K562 (cell line): ENCODE measurements at regions not wholly inside any gene's neighbourhood (a gene's known extent, or its start where the extent isn't known, plus 50 kb on each side); places are given as distances from the start of the nearest gene placed in this dataset.

Source experiments
- ATAC-seq: fragments of 200-7000 bp; cut with Tn5 transposase; 3 replicates; pipeline ENCODE4 v1.9.1; 2020; ENCODE audit warnings: moderate library complexity
- BruUV-seq: library from RNA; stranded (reverse); fragments of 400-500 nt; replicated peaks from 2 replicates; lab custom pipeline; 2021; lab: Mats Ljungman, UMichigan
- CTCF ChIA-PET: fragments of 300-600 bp; formaldehyde crosslinking; extraction: SDS; loops from one replicate; lab custom pipeline; 2021; ENCODE audit warnings: low intra/inter-chr PET ratio; lab: Yijun Ruan, JAX
- POLR2A ChIA-PET: fragments of 300-600, 350-650 bp; sonication (Branson Sonifier 250); formaldehyde crosslinking; extraction: SDS; loops from one replicate; lab custom pipeline; 2021; ENCODE audit warnings: antibody characterized with exemption, inconsistent platforms; lab: Yijun Ruan, JAX
- DNase-seq, 4 experiments: peaks; one replicate each; pipeline versions ENCODE4 v3.0.0 to v3.0.0-alpha.2; 2011 to 2018; ENCODE audit warnings: low spot score in 3 of 4, mixed read lengths in 3 of 4; ENCODE audit errors: extremely low read depth in 1 of 4
- FAIRE-seq: peaks from 2 replicates; lab custom pipeline; 2011; peaks lifted over from hg19 to GRCh38; lab: Jason Lieb, UNC
- H2AFZ ChIP-seq: 2 replicates; pipeline ENCODE4 v1.6.0; 2011; ENCODE audit warnings: low read depth, low read length, control low read depth, inconsistent platforms
- H3K27ac ChIP-seq: fragments of 200-600 bp; 3 replicates; pipeline ENCODE4 v1.8.0; 2011; ENCODE audit warnings: low read depth, mild to moderate bottlenecking, control low read depth, inconsistent platforms, low read length, moderate library complexity, mixed read lengths; ENCODE audit errors: extremely low read depth
- H3K27me3 ChIP-seq, 2 experiments: fragments of 300-600 bp in 1 of 2; 2 replicates in 1 of 2; 3 replicates in 1 of 2; pipeline versions ENCODE4 v1.6.0 to v1.8.0; 2011; ENCODE audit warnings: inconsistent platforms in 2 of 2, low read length in 2 of 2, mild to moderate bottlenecking in 1 of 2, mixed read lengths in 1 of 2, moderate library complexity in 1 of 2; ENCODE audit not compliant: control insufficient read depth in 2 of 2, insufficient read depth in 2 of 2
- H3K36me3 ChIP-seq: fragments of 300-600 bp; 3 replicates; pipeline ENCODE4 v1.8.0; 2011; ENCODE audit warnings: mild to moderate bottlenecking, low read length, inconsistent platforms; ENCODE audit not compliant: control insufficient read depth, insufficient read depth
- H3K4me1 ChIP-seq, 2 experiments: fragments of 200-600 bp in 1 of 2; replicated peaks in 1 of 2; 2 replicates in 1 of 2; 3 replicates in 1 of 2; pipeline versions ENCODE4 v1.5.1 to v1.8.0; 2011; ENCODE audit warnings: inconsistent platforms in 2 of 2, low read length in 2 of 2, mild to moderate bottlenecking in 1 of 2, mixed read lengths in 1 of 2, moderate library complexity in 1 of 2; ENCODE audit not compliant: control insufficient read depth in 2 of 2, insufficient read depth in 2 of 2
- H3K4me2 ChIP-seq: 2 replicates; pipeline ENCODE4 v1.6.1; 2011; ENCODE audit warnings: low read length, control low read depth, inconsistent platforms, mixed read lengths; ENCODE audit not compliant: insufficient read depth
- H3K4me3 ChIP-seq: fragments of 200-600 bp; sonication (generic), shearing (Covaris generic); 2 replicates; pipeline ENCODE4 v1.5.1; 2016; ENCODE audit warnings: control low read depth, inconsistent platforms
- H3K79me2 ChIP-seq: fragments of 200-600 bp; 3 replicates; pipeline ENCODE4 v1.8.0; 2011; ENCODE audit warnings: low read length, inconsistent platforms; ENCODE audit not compliant: control insufficient read depth, insufficient read depth
- H3K9ac ChIP-seq, 2 experiments: 2 replicates each; pipeline versions ENCODE4 v1.6.0 to v1.6.1; 2011; ENCODE audit warnings: low read depth in 2 of 2, low read length in 2 of 2, control low read depth in 1 of 2, inconsistent platforms in 1 of 2, mild to moderate bottlenecking in 1 of 2, mixed read lengths in 1 of 2; ENCODE audit not compliant: insufficient read depth in 1 of 2
- H3K9me1 ChIP-seq: one replicate; pipeline ENCODE4 v1.6.0; 2011; ENCODE audit warnings: inconsistent platforms, mild to moderate bottlenecking, low read length, moderate library complexity; ENCODE audit not compliant: control insufficient read depth, insufficient read depth
- H3K9me3 ChIP-seq: replicated peaks from 2 replicates; pipeline ENCODE4 v1.5.1; 2011; ENCODE audit warnings: low read depth, low read length, inconsistent platforms; ENCODE audit not compliant: control insufficient read depth, insufficient read depth
- H4K20me1 ChIP-seq: replicated peaks from 2 replicates; pipeline ENCODE4 v1.6.1; 2011; ENCODE audit warnings: low read length, inconsistent platforms, mixed read lengths; ENCODE audit not compliant: control insufficient read depth, insufficient read depth
- CTCF ChIP-seq, 3 experiments: IDR thresholded peaks in 2 of 3; conservative IDR thresholded peaks in 1 of 3; 2 replicates each; pipeline ENCODE4 v1.5.1; 2011 to 2012; ENCODE audit warnings: low read length in 3 of 3, mild to moderate bottlenecking in 3 of 3, control low read depth in 2 of 3, improper control_type of control experiment in 1 of 3, inconsistent platforms in 1 of 3, low read depth in 1 of 3, mixed read lengths in 1 of 3, moderate library complexity in 1 of 3; ENCODE audit not compliant: insufficient read depth in 2 of 3
- RAD21 ChIP-seq, 2 experiments: fragments of 250-450 bp in 1 of 2; fragments of 450-650 bp in 1 of 2; sonication (Bioruptor Pico) in 1 of 2; formaldehyde crosslinking in 1 of 2; IDR thresholded peaks in 1 of 2; conservative IDR thresholded peaks in 1 of 2; 2 replicates each; pipeline versions ENCODE4 v1.4.0 to v1.8.0; 2020 to 2022; ENCODE audit warnings: mild to moderate bottlenecking in 2 of 2, moderate library complexity in 1 of 2
- SMAD3 ChIP-seq: fragments of 450-650 bp; formaldehyde crosslinking; conservative IDR thresholded peaks from 2 replicates; pipeline ENCODE4 v1.4.0; 2020; ENCODE audit warnings: mild to moderate bottlenecking
- SMC3 ChIP-seq: conservative IDR thresholded peaks from 2 replicates; pipeline ENCODE4 v1.6.1; 2011; ENCODE audit warnings: low read depth, low read length, improper control_type of control experiment; ENCODE audit not compliant: insufficient read depth
- XRCC5 ChIP-seq: fragments of 200-400 bp; formaldehyde crosslinking; IDR thresholded peaks from 2 replicates; pipeline ENCODE4 v1.6.1; 2017; ENCODE audit warnings: low read depth, mild to moderate bottlenecking, low read length
- WGBS: fragments of 100-300 bp; shearing (Covaris generic); methylation state at CpG from one replicate; pipeline ENCODE4 v1.1.6; 2016; ENCODE audit warnings: low coverage, mixed read lengths; ENCODE audit not compliant: insufficient coverage; ENCODE audit errors: missing lambda C conversion rate; 5-methylcytosine and 5-hydroxymethylcytosine counted together
- in situ Hi-C: fragments of 300-500 bp; cut with MboI; formaldehyde crosslinking; loops from 4 replicates; pipeline ENCODE4 v1.15.0; 2018; ENCODE audit warnings: inconsistent platforms, mixed read lengths
- intact Hi-C: fragments of 100-400 bp; cut with micrococcal nuclease; formaldehyde crosslinking; loops from 2 replicates; pipeline ENCODE4 v1.14.2; 2022

GRCh38 chr7:65235586-65235985 lies 138.1 kb upstream of the ZNF92 start:
- TF ChIP-seq SMAD3 (CRISPR knock-in tag) (no peak), SMC3 (0 out of 2 replicates have a peak, but pooled peaks have one; percentile 11), CTCF (IDR thresholded peaks at IDR 0.05 in 2 of 3, conservative IDR thresholded peaks at IDR 0.05 in 1 of 3; ENCODE audit: insufficient read depth in 2 of 3, low read depth in 1 of 3, low read length in 3 of 3) (peak; percentile 28 to 66 (median 35); a peak in 4 of 6 replicates), XRCC5 (no peak), RAD21 (CRISPR knock-in tag; conservative IDR thresholded peaks at IDR 0.05 in 1 of 2, IDR thresholded peaks at IDR 0.05 in 1 of 2) (0 out of 4 replicates have a peak, but pooled peaks of 1 of the 2 experiments have one; percentile 16)
- FAIRE-seq (no peak), ATAC-seq (peak; percentile 78), DNase-seq (no peak)
- 9% methylated on average over 10 of the region's 10 CpGs for WGBS
- ChIA-PET POLR2A (no interaction called here), CTCF (no interaction called here)
- intact Hi-C loops (no loop called here), in situ Hi-C loops (no loop called here)
- H3K4me1 ChIP-seq: peaks cover 0 to 17% of the 10 kb centered on the region in 2 experiments; a peak in 1 of 5 replicates
- H3K9ac ChIP-seq: 0 out of 4 replicates have a peak overlapping the region, but pooled peaks of 1 of the 2 experiments have one; percentile 37
- no peaks in the 10 kb centered on the region for H4K20me1 ChIP-seq
- no peaks in the 10 kb centered on the region for H3K9me3 ChIP-seq
- H3K36me3 ChIP-seq: no peaks in the 10 kb centered on the region
- H3K27ac ChIP-seq: no peak overlapping the region
- no peak overlapping the region for H3K4me3 ChIP-seq
- no TSS peak for BruUV-seq
- peaks cover 4 to 27% of the 10 kb centered on the region in 2 experiments; a peak in 4 of 5 replicates for H3K27me3 ChIP-seq
- H2AFZ ChIP-seq: no peak overlapping the region
- no peak overlapping the region for H3K4me2 ChIP-seq
- no peaks in the 10 kb centered on the region for H3K79me2 ChIP-seq
- no peaks in the 10 kb centered on the region for H3K9me1 ChIP-seq
